A673 (cell line): ENCODE measurements at regions not wholly inside any gene's neighbourhood (a gene's known extent, or its start where the extent isn't known, plus 50 kb on each side); places are given as distances from the start of the nearest gene placed in this dataset.
"Not testable (repeated sequence)": the region's sequence is repeated elsewhere in the genome, so short reads cannot be mapped to it uniquely, and the experiment has no call there.

Experiments used
- BruUV-seq: library from RNA; stranded (reverse); fragments of 400-500 nt; replicated peaks from 2 replicates; lab custom pipeline; 2021; lab: Mats Ljungman, UMichigan
- CTCF ChIA-PET: fragments of 300-600 bp; sonication (Branson Sonifier 250); formaldehyde crosslinking; loops from one replicate; lab custom pipeline; 2022; ENCODE audit warnings: antibody characterized with exemption; lab: Charles Lee
- POLR2A ChIA-PET: fragments of 300-600 bp; sonication (Branson Sonifier 250); formaldehyde crosslinking; loops from one replicate; lab custom pipeline; 2022; ENCODE audit warnings: antibody characterized with exemption; ENCODE audit not compliant: low non-redundant PET; lab: Charles Lee
- DNase-seq: peaks from one replicate; pipeline ENCODE4 v3.0.0-alpha.2; 2015; ENCODE audit warnings: low spot score
- H3K27ac ChIP-seq: fragments of 200-600 bp; sonication (generic); 2 replicates; pipeline ENCODE4 v1.5.1; 2016; ENCODE audit warnings: mixed run types, low read depth, mild to moderate bottlenecking, mixed read lengths, antibody characterized with exemption, low read length; ENCODE audit not compliant: poor library complexity, severe bottlenecking
- H3K27me3 ChIP-seq: fragments of 200-600 bp; sonication (generic); replicated peaks from 2 replicates; pipeline ENCODE4 v1.6.1; 2017; ENCODE audit warnings: mixed run types, low read depth, mild to moderate bottlenecking, mixed read lengths, antibody characterized with exemption, low read length; ENCODE audit not compliant: insufficient read depth, poor library complexity
- H3K36me3 ChIP-seq: fragments of 200-600 bp; sonication (generic); 2 replicates; pipeline ENCODE4 v1.6.1; 2016; ENCODE audit warnings: mixed run types, mild to moderate bottlenecking, mixed read lengths, antibody characterized with exemption, low read length; ENCODE audit not compliant: insufficient read depth, poor library complexity, severe bottlenecking
- H3K4me1 ChIP-seq: fragments of 200-600 bp; sonication (generic); 2 replicates; pipeline ENCODE4 v1.6.1; 2017; ENCODE audit warnings: mixed run types, mild to moderate bottlenecking, mixed read lengths, antibody characterized with exemption, low read length; ENCODE audit not compliant: insufficient read depth, poor library complexity, severe bottlenecking
- H3K4me3 ChIP-seq: fragments of 200-600 bp; sonication (generic); 2 replicates; pipeline ENCODE4 v1.5.1; 2016; ENCODE audit warnings: low read depth, mixed run types, mild to moderate bottlenecking, mixed read lengths, low read length; ENCODE audit not compliant: poor library complexity, severe bottlenecking
- H3K9me3 ChIP-seq: fragments of 200-600 bp; sonication (generic); 2 replicates; pipeline ENCODE4 v1.6.1; 2016; ENCODE audit warnings: mixed run types, low read depth, mild to moderate bottlenecking, mixed read lengths, antibody characterized with exemption, low read length; ENCODE audit not compliant: poor library complexity, severe bottlenecking
- CTCF ChIP-seq: fragments of 300-800, 200-600 bp; sonication (generic); conservative IDR thresholded peaks from 2 replicates; pipeline ENCODE4 v1.5.1; 2017; ENCODE audit warnings: low read depth, mild to moderate bottlenecking, antibody characterized with exemption, low read length, moderate library complexity, mixed read lengths
- EZH2 ChIP-seq: fragments of 200-600 bp; sonication (generic); IDR thresholded peaks from 2 replicates; pipeline ENCODE4 v1.6.1; 2017; ENCODE audit warnings: borderline replicate concordance, low read depth, mild to moderate bottlenecking, mixed read lengths, antibody characterized with exemption, low read length; ENCODE audit not compliant: poor library complexity, severe bottlenecking
- intact Hi-C: fragments of 100-400 bp; cut with micrococcal nuclease; formaldehyde crosslinking; loops from one replicate; pipeline ENCODE4 v1.10.0; 2022; ENCODE audit not compliant: unreplicated experiment

- no peaks in the 10 kb centered on the region for H3K36me3 ChIP-seq
- H3K27me3 ChIP-seq = peaks cover 43% of the 10 kb centered on the region
- intact Hi-C loops = no loop called here
- TF ChIP-seq CTCF (no peak), EZH2 (no peak)
- POLR2A ChIA-PET = no interaction called here
- H3K27ac ChIP-seq = no peak overlapping the region
- no peaks in the 10 kb centered on the region for H3K4me1 ChIP-seq
- no peaks in the 10 kb centered on the region for H3K9me3 ChIP-seq
- CTCF ChIA-PET = no interaction called here
- no peak overlapping the region for H3K4me3 ChIP-seq
- no TSS peak for BruUV-seq
- no peak for DNase-seq
These were observed 83.5 kb upstream of the WSCD1 start for GRCh38 chr17:5986644-5987043.

GRCh38 chr17:6000426-6000825, 69.8 kb upstream of the WSCD1 start:
- no TSS peak for BruUV-seq
- TF ChIP-seq EZH2 = no peak
- TF ChIP-seq CTCF = no peak
- ChIA-PET POLR2A (interaction anchor here (0.7 kb wide), 1 partner anchor 104 kb away, joined by 10 read pairs; no protein-coding TSS in a partner anchor), CTCF (no interaction called here)
- H3K4me3 ChIP-seq = no peak overlapping the region
- H3K27ac ChIP-seq = no peak overlapping the region
- H3K36me3 ChIP-seq = no peaks in the 10 kb centered on the region
- no peak for DNase-seq
- H3K4me1 ChIP-seq = no peaks in the 10 kb centered on the region
- H3K9me3 ChIP-seq = no peaks in the 10 kb centered on the region
- intact Hi-C loops = no loop called here
- peaks cover 52% of the 10 kb centered on the region for H3K27me3 ChIP-seq

- POLR2A ChIA-PET, H3K27ac ChIP-seq: not testable (repeated sequence)
- H3K27me3 ChIP-seq = peaks cover 33% of the 10 kb centered on the region
These were observed 67.0 kb upstream of the WSCD1 start for GRCh38 chr17:6003221-6003620.

GRCh38 chr17:6005939-6006338, 64.2 kb upstream of the WSCD1 start:
- no peaks in the 10 kb centered on the region for H3K9me3 ChIP-seq
- POLR2A ChIA-PET = no interaction called here
- TF ChIP-seq EZH2 (no peak), CTCF (no peak)
- CTCF ChIA-PET = no interaction called here
- no peak overlapping the region for H3K4me3 ChIP-seq
- BruUV-seq = no TSS peak
- H3K27ac ChIP-seq = no peak overlapping the region
- intact Hi-C loops = no loop called here
- DNase-seq = no peak
- H3K36me3 ChIP-seq = no peaks in the 10 kb centered on the region
- H3K4me1 ChIP-seq = no peaks in the 10 kb centered on the region
- H3K27me3 ChIP-seq = peaks cover 38% of the 10 kb centered on the region

More at GRCh38 chr17:6003221-6003620, 67.0 kb upstream of the WSCD1 start:
- CTCF ChIA-PET, H3K9me3 ChIP-seq, DNase-seq, H3K36me3 ChIP-seq, H3K4me3 ChIP-seq, BruUV-seq, H3K4me1 ChIP-seq, intact Hi-C loops: not testable (repeated sequence)
